Spleen (tissue), 11 donors: ENCODE measurements at regions not wholly inside any gene's neighbourhood (a gene's known extent, or its start where the extent isn't known, plus 50 kb on each side); places are given as distances from the start of the nearest gene placed in this dataset.

Source experiments
- DNase-seq: peaks from one replicate; pipeline ENCODE4 v3.0.0-alpha.2; 2020
- H3K27ac ChIP-seq, 8 donors: fragments of 200-600 bp; sonication (generic) in 7 of 8; 1 replicate in 4 of 8; 2 replicates in 4 of 8; pipeline versions ENCODE4 v1.5.0 to v1.8.0; 2016 to 2021; ENCODE audit warnings: inconsistent platforms in 4 of 8, mild to moderate bottlenecking in 4 of 8, moderate library complexity in 1 of 8
- H3K27me3 ChIP-seq, 7 donors: fragments of 200-600 bp; sonication (generic) in 6 of 7; replicated peaks in 1 of 7; 1 replicate in 4 of 7; 2 replicates in 3 of 7; pipeline versions ENCODE4 v1.5.0 to v1.8.0; 2016 to 2021; ENCODE audit warnings: inconsistent platforms in 3 of 7, mild to moderate bottlenecking in 1 of 7
- H3K36me3 ChIP-seq, 6 donors: fragments of 200-600 bp; sonication (generic) in 5 of 6; 1 replicate in 4 of 6; 2 replicates in 2 of 6; pipeline versions ENCODE4 v1.5.0 to v1.8.0; 2016 to 2021; ENCODE audit warnings: inconsistent platforms in 2 of 6
- H3K4me1 ChIP-seq, 6 donors: fragments of 200-600 bp; sonication (generic) in 5 of 6; 1 replicate in 3 of 6; 2 replicates in 3 of 6; pipeline versions ENCODE4 v1.5.0 to v1.8.0; 2016 to 2021; ENCODE audit warnings: inconsistent platforms in 3 of 6
- H3K4me3 ChIP-seq, 8 donors: fragments of 200-600 bp; sonication (generic) in 7 of 8; 1 replicate in 4 of 8; 2 replicates in 4 of 8; pipeline versions ENCODE4 v1.5.0 to v1.8.0; 2016 to 2021; ENCODE audit warnings: inconsistent platforms in 4 of 8, mild to moderate bottlenecking in 4 of 8, moderate library complexity in 2 of 8
- H3K9me3 ChIP-seq, 8 donors: fragments of 200-600 bp; sonication (generic) in 7 of 8; 1 replicate in 4 of 8; 2 replicates in 4 of 8; pipeline versions ENCODE4 v1.5.0 to v1.8.0; 2016 to 2021; ENCODE audit warnings: inconsistent platforms in 4 of 8
- POLR2A ChIP-seq, 3 donors: fragments of 450-650 bp; IDR thresholded peaks; one replicate each; pipeline ENCODE4 v1.5.1; 2017; ENCODE audit warnings: antibody characterized with exemption in 3 of 3, mild to moderate bottlenecking in 1 of 3
- POLR2AphosphoS5 ChIP-seq, 3 donors: sonication (generic); formaldehyde crosslinking; IDR thresholded peaks; one replicate each; pipeline ENCODE4 v1.5.1; 2017; ENCODE audit warnings: antibody characterized with exemption in 3 of 3
- WGBS, 5 donors: extraction: QIAGEN DNeasy Blood & Tissue Kit in 3 of 5; methylation state at CpG; one replicate each; pipeline versions ENCODE4 v1.1.5 to v1.1.7; 2013 to 2018; 5-methylcytosine and 5-hydroxymethylcytosine counted together
- intact Hi-C: fragments of 100-400 bp; cut with DNase I; formaldehyde crosslinking; loops from one replicate; pipeline ENCODE4 v1.15.0; 2023; ENCODE audit warnings: low total_unique reads
- TF ChIP-seq, protein P1 (sequence below), 11 experiments: fragments of 200-600 bp in 7 of 11; fragments of 450-650 bp in 4 of 11; sonication (generic) in 4 of 11; IDR thresholded peaks in 8 of 11; conservative IDR thresholded peaks in 3 of 11; 1 replicate in 7 of 11; 2 replicates in 4 of 11; pipeline versions ENCODE4 v1.4.0 to v1.8.0; 2016 to 2021; ENCODE audit warnings: antibody characterized with exemption in 11 of 11, inconsistent platforms in 4 of 11, mild to moderate bottlenecking in 1 of 11
- donor health status: healthy with polysubstance abuse.
- donor health status: DM: no; HTN: no; CAD: no; lungs with moderate emphysema.
- donor health status: DM: no; HTN: no; CAD: no.
- donor health status: Bipolar disorder and iron deficiency.
- donor health status: healthy.
- donor health status: DM: no; HTN: no; CAD: no.
- donor health status: DM: yes; HTN: yes; CAD: no.

DNA sequence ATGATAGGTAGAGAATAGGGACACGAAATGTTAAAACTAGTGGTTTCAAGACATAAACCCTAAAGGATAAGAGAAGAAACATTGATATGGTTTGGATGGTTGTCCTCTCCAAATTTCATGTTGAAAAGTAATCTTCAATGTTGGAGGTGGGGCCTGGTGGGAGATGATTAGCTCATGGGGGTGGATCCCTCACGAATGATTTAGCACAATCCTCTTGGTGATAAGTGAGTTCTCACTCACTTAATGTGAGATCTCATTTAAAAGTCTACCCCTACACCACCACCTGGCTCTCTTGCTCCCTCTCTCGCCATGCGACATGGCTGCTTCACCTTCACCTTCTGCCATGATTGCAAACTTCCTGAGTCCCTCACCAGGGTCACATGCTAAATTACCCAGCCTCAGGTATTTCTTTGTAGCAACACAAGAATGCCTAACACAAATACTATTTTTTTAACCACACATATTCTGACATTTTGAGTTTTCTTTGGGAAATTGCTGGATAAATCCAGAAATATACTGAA lies 242.4 kb upstream of the PHF14 start:
- H3K36me3 ChIP-seq = no peaks in the 10 kb centered on the region
- no peak for DNase-seq
- 71 to 86% (median 81%) methylated on average over 4 of the region's 4 CpGs for WGBS, 5 donors
- TF ChIP-seq POLR2A (IDR thresholded peaks at IDR 0.05) (no peak), POLR2AphosphoS5 (IDR thresholded peaks at IDR 0.05) (no peak)
- TF ChIP-seq, protein P1, sequence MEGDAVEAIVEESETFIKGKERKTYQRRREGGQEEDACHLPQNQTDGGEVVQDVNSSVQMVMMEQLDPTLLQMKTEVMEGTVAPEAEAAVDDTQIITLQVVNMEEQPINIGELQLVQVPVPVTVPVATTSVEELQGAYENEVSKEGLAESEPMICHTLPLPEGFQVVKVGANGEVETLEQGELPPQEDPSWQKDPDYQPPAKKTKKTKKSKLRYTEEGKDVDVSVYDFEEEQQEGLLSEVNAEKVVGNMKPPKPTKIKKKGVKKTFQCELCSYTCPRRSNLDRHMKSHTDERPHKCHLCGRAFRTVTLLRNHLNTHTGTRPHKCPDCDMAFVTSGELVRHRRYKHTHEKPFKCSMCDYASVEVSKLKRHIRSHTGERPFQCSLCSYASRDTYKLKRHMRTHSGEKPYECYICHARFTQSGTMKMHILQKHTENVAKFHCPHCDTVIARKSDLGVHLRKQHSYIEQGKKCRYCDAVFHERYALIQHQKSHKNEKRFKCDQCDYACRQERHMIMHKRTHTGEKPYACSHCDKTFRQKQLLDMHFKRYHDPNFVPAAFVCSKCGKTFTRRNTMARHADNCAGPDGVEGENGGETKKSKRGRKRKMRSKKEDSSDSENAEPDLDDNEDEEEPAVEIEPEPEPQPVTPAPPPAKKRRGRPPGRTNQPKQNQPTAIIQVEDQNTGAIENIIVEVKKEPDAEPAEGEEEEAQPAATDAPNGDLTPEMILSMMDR (IDR thresholded peaks at IDR 0.05 in 8 of 11, conservative IDR thresholded peaks at IDR 0.05 in 3 of 11) = no peak
- no peak overlapping the region for H3K27ac ChIP-seq
- no peaks in the 10 kb centered on the region for H3K9me3 ChIP-seq
- H3K27me3 ChIP-seq = no peaks in the 10 kb centered on the region
- H3K4me1 ChIP-seq = no peaks in the 10 kb centered on the region
- no peak overlapping the region for H3K4me3 ChIP-seq
- intact Hi-C loops = no loop called here

DNA sequence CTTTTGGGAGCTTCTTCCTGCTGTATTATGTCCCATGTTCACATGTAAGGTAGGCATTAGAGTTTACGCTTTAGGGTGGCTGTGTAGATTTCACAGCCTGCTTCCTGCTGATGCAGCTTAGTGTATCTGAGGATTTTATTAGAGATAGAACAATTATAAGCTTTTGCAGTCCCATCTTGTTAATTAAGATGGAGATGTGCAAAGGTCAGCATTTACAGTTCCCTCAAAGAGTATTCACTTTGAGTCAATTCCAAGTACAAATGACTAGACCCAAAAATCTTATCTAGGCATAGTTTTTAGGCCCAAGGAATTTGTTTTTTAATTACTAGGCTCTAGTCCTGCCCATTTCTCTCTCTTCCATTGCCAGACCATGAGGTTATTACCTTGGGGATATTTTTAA lies 239.9 kb upstream of the PHF14 start:
- WGBS, 5 donors = 90 to 100% (median 100%) methylated on average over 1 of the region's 1 CpG
- Histone ChIP-seq H3K4me1 (no peaks in the 10 kb centered on the region), H3K9me3 (no peaks in the 10 kb centered on the region), H3K36me3 (no peaks in the 10 kb centered on the region), H3K27ac (no peak overlapping the region), H3K4me3 (no peak overlapping the region), H3K27me3 (no peaks in the 10 kb centered on the region)
- intact Hi-C loops = no loop called here
- DNase-seq = no peak
- no peak for TF ChIP-seq POLR2AphosphoS5 (IDR thresholded peaks at IDR 0.05)
- TF ChIP-seq, protein P1 (IDR thresholded peaks at IDR 0.05 in 8 of 11, conservative IDR thresholded peaks at IDR 0.05 in 3 of 11) = no peak
- TF ChIP-seq POLR2A (IDR thresholded peaks at IDR 0.05) = no peak

GRCh38 chr7:10734595-10734994 lies 239.1 kb upstream of the PHF14 start:
- no peak overlapping the region for H3K27ac ChIP-seq
- intact Hi-C loops = no loop called here
- TF ChIP-seq POLR2AphosphoS5 (IDR thresholded peaks at IDR 0.05) (no peak), POLR2A (IDR thresholded peaks at IDR 0.05) (no peak)
- TF ChIP-seq, protein P1 (IDR thresholded peaks at IDR 0.05 in 8 of 11, conservative IDR thresholded peaks at IDR 0.05 in 3 of 11) = no peak

DNA sequence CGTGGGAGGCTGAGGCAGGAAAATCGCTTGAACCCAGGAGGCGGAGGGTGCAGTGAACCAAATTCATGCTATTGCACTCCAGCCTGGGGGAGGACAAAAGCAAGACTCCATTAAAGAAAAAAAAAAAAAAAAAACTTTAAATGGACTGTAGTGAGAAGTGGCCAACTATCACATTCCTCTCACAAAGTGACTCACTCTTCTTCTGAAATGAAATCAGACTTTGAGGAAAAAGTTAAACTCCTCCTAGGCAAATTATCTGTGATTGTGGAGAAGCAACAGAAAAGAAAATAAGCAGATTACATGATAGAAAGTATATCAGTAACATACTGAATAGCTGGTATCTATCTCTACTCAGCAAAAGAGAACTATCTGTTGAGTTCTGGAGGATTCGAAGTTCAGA lies 234.3 kb upstream of the PHF14 start:
- H3K36me3 ChIP-seq = no peaks in the 10 kb centered on the region
- WGBS, 5 donors = 85 to 95% (median 90%) methylated on average over 4 of the region's 4 CpGs
- no peak overlapping the region for H3K27ac ChIP-seq
- H3K4me3 ChIP-seq = no peak overlapping the region
- DNase-seq = no peak
- intact Hi-C loops = no loop called here
- TF ChIP-seq POLR2AphosphoS5 (IDR thresholded peaks at IDR 0.05) (no peak), POLR2A (IDR thresholded peaks at IDR 0.05) (no peak)
- TF ChIP-seq, protein P1 (IDR thresholded peaks at IDR 0.05 in 8 of 11, conservative IDR thresholded peaks at IDR 0.05 in 3 of 11) = no peak
- peaks cover 0 to under 1% (median 0%) of the 10 kb centered on the region in 8 donors for H3K9me3 ChIP-seq
- H3K4me1 ChIP-seq = no peaks in the 10 kb centered on the region
- no peaks in the 10 kb centered on the region for H3K27me3 ChIP-seq

More at GRCh38 chr7:10734595-10734994, 239.1 kb upstream of the PHF14 start:
- H3K27me3 ChIP-seq = no peaks in the 10 kb centered on the region
- H3K36me3 ChIP-seq = no peaks in the 10 kb centered on the region
- 70 to 84% (median 75%) methylated on average over 2 of the region's 2 CpGs for WGBS, 5 donors
- no peaks in the 10 kb centered on the region for H3K4me1 ChIP-seq
- no peak overlapping the region for H3K4me3 ChIP-seq
- H3K9me3 ChIP-seq = no peaks in the 10 kb centered on the region
- no peak for DNase-seq
